ENCODE measurements at regions not wholly inside any gene's neighbourhood (a gene's known extent, or its start where the extent isn't known, plus 50 kb on each side); places are given as distances from the start of the nearest gene placed in this dataset.

- TF ChIP-seq ERG (CRISPR knock-in tag; IDR thresholded peaks at IDR 0.05) (no peak), IRF2 (CRISPR knock-in tag; IDR thresholded peaks at IDR 0.05; ENCODE audit: borderline replicate concordance, low read depth) (no peak), NFATC4 (CRISPR knock-in tag; IDR thresholded peaks at IDR 0.05) (no peak)
Measured at GRCh38 chr12:25783566-25783965, 174.9 kb upstream of the RASSF8 start (continued).

- no peak for DNase-seq (ENCODE audit: low spot score)
- TF ChIP-seq FOXP1 (CRISPR knock-in tag; IDR thresholded peaks at IDR 0.05; ENCODE audit: borderline replicate concordance): no peak
- no peak for TF ChIP-seq ESRRA (CRISPR knock-in tag; IDR thresholded peaks at IDR 0.05; ENCODE audit: borderline replicate concordance)
- ATAC-seq: no peak
- Mint-ChIP-seq H3K4me3 (no peak overlapping the region), H3K36me3 (no peaks in the 10 kb centered on the region), H3K27ac (no peak overlapping the region), H3K9me3 (no peaks in the 10 kb centered on the region; the same call in 1 of the 2 replicates), H3K4me1 (peaks cover 15% of the 10 kb centered on the region), H3K27me3 (ENCODE audit: low read depth) (no peaks in the 10 kb centered on the region)
- ChIA-PET POLR2A (no interaction called here), CTCF (no interaction called here)
Measured at GRCh38 chr12:25784669-25785068, 173.8 kb upstream of the RASSF8 start.

GRCh38 chr12:25785134-25785533 lies 173.3 kb upstream of the RASSF8 start:
- H3K4me3 Mint-ChIP-seq: no peak overlapping the region
- ATAC-seq: no peak
- H3K9me3 Mint-ChIP-seq: no peaks in the 10 kb centered on the region; the same call in 1 of the 2 replicates
- CTCF ChIA-PET: no interaction called here
- POLR2A ChIA-PET: no interaction called here
- H3K36me3 Mint-ChIP-seq: no peaks in the 10 kb centered on the region
- H3K27me3 Mint-ChIP-seq (ENCODE audit: low read depth): no peaks in the 10 kb centered on the region
- no peak overlapping the region for H3K27ac Mint-ChIP-seq
- TF ChIP-seq IRF1 (CRISPR knock-in tag; IDR thresholded peaks at IDR 0.05) (no peak), SMAD3 (CRISPR knock-in tag; IDR thresholded peaks at IDR 0.05; ENCODE audit: borderline replicate concordance) (no peak), ZNF671 (CRISPR knock-in tag; IDR thresholded peaks at IDR 0.05) (no peak), USF2 (CRISPR knock-in tag; IDR thresholded peaks at IDR 0.05) (no peak), TEAD4 (CRISPR knock-in tag; IDR thresholded peaks at IDR 0.05) (no peak), ATF6 (CRISPR knock-in tag; IDR thresholded peaks at IDR 0.05) (no peak), PREB (CRISPR knock-in tag; IDR thresholded peaks at IDR 0.05; ENCODE audit: borderline replicate concordance) (no peak), OVOL2 (CRISPR knock-in tag; IDR thresholded peaks at IDR 0.05; ENCODE audit: borderline replicate concordance) (no peak), ATF1 (CRISPR knock-in tag; IDR thresholded peaks at IDR 0.05) (no peak)
- peaks cover 15% of the 10 kb centered on the region for H3K4me1 Mint-ChIP-seq
- no peak for DNase-seq (ENCODE audit: low spot score)

- 0 out of 2 replicates have a peak, but pooled peaks cover 2% of the 10 kb centered on the region for H3K4me1 Mint-ChIP-seq
- ChIA-PET POLR2A (interaction anchor here (1.8 kb wide), 1 partner anchor 10 kb away, joined by 3 read pairs; no protein-coding TSS in a partner anchor), CTCF (no interaction called here)
- DNase-seq (ENCODE audit: low spot score): no peak
- no peaks in the 10 kb centered on the region for H3K36me3 Mint-ChIP-seq
- ATAC-seq: no peak
- H3K27me3 Mint-ChIP-seq (ENCODE audit: low read depth): no peaks in the 10 kb centered on the region
- no peak overlapping the region for H3K4me3 Mint-ChIP-seq
- H3K9me3 Mint-ChIP-seq: no peaks in the 10 kb centered on the region; the same call in 1 of the 2 replicates
- H3K27ac Mint-ChIP-seq: no peak overlapping the region
- TF ChIP-seq NR1H2 (CRISPR knock-in tag; IDR thresholded peaks at IDR 0.05) (no peak), MLX (CRISPR knock-in tag; IDR thresholded peaks at IDR 0.05) (no peak), ETV6 (CRISPR knock-in tag; IDR thresholded peaks at IDR 0.05) (no peak), ERG (CRISPR knock-in tag; IDR thresholded peaks at IDR 0.05) (no peak), ZNF512 (CRISPR knock-in tag; IDR thresholded peaks at IDR 0.05; ENCODE audit: borderline replicate concordance) (no peak), ZNF232 (CRISPR knock-in tag; IDR thresholded peaks at IDR 0.05) (no peak), IRF2 (CRISPR knock-in tag; IDR thresholded peaks at IDR 0.05; ENCODE audit: borderline replicate concordance, low read depth) (no peak), NFE2L1 (CRISPR knock-in tag; IDR thresholded peaks at IDR 0.05) (no peak), GTF2I (CRISPR knock-in tag; conservative IDR thresholded peaks at IDR 0.05) (no peak), ELF4 (CRISPR knock-in tag; IDR thresholded peaks at IDR 0.05; ENCODE audit: low read depth) (no peak)
Measured at GRCh38 chr12:25787701-25788100, 170.8 kb upstream of the RASSF8 start.
